Renal pelvis (tissue), 1 donor: ENCODE measurements at regions not wholly inside any gene's neighbourhood (a gene's known extent, or its start where the extent isn't known, plus 50 kb on each side); places are given as distances from the start of the nearest gene placed in this dataset.

Experiments
- DNase-seq: peaks from one replicate; pipeline ENCODE4 v3.0.0-alpha.2; 2013

GRCh38 chr10:91690996-91691676 is 58.3 kb upstream of the PPP1R3C start:
- no peak for DNase-seq

DNA sequence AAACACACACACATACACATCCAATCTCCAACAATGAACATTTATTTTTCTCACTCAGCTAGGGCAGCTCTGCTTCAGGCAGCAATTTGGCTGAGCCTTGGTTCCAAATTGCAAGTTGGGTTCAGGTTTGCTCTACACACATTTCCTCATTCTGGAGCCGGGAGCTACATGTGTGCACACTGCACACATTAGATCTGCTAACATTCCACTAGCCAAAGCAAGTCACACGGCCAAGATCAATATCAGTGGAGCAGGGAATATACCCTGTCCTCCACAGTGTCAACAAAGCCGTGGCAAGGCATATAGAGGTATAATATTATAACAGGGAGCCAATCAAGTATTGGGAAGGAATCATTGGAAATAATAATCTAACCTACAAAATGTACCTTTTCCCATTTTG is 57.5 kb upstream of the PPP1R3C start:
- DNase-seq: no peak

GRCh38 chr10:91689731-91690168 is 56.9 kb upstream of the PPP1R3C start:
- DNase-seq: no peak

- DNase-seq: no peak
These were observed 52.0 kb upstream of the PPP1R3C start for GRCh38 chr10:91684841-91685240.

DNA sequence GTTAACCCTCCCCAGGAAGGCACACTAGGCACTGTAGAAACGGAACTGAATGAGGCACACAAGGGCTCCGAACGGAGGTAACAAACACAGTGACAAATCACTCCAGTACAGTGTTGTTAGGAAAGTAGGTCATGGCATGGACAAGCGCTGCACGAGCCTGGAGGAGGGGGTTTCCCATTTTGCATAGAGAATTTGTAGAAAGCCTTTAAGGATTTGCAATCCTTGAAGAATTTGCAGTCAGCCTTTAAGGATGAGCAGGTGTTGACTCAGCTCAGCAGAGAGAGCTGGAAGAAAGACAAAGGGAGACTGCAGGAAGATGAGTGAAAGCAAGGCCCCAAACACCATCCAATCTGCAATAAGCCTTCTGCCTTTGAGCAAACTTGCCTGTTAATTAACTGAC is 51.1 kb upstream of the PPP1R3C start:
- no peak for DNase-seq

DNA sequence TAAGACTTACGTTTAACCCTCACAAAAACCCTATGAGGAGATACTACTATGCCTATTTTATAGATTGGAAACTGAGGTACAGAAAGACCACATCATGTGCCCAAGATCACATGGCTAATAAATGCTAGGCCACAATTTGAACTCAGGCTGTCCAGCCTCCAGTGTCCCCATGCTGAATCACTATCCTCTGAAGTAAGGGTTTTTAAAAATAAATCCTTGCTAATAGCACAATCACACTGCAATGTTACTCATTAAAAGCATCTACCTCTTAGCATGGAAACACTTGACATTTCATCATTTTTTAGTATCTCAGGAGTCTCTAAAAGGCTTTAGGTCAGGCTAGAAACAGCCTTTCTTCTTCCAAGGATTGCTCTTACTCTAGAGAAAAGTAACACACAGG is 50.0 kb upstream of the PPP1R3C start:
- DNase-seq: no peak
